Neuron (in vitro differentiated cells): ENCODE measurements at regions not wholly inside any gene's neighbourhood (a gene's known extent, or its start where the extent isn't known, plus 50 kb on each side); places are given as distances from the start of the nearest gene placed in this dataset.

Experiments
- H2AFZ ChIP-seq: one replicate; pipeline ENCODE4 v1.6.1; 2013; ENCODE audit warnings: low read depth, mild to moderate bottlenecking, inconsistent platforms, low read length, moderate library complexity
- H3K27me3 ChIP-seq: one replicate; pipeline ENCODE4 v1.6.1; 2013; ENCODE audit warnings: low read length; ENCODE audit not compliant: insufficient read depth
- H3K36me3 ChIP-seq: one replicate; pipeline ENCODE4 v1.6.1; 2013; ENCODE audit warnings: low read length; ENCODE audit not compliant: insufficient read depth
- H3K4me1 ChIP-seq: one replicate; pipeline ENCODE4 v1.6.1; 2013; ENCODE audit warnings: low read length; ENCODE audit not compliant: insufficient read depth
- H3K4me3 ChIP-seq: 2 replicates; pipeline ENCODE4 v1.5.1; 2013; ENCODE audit warnings: mild to moderate bottlenecking, low read length, moderate library complexity
- H3K9me3 ChIP-seq: one replicate; pipeline ENCODE4 v1.6.1; 2013; ENCODE audit warnings: low read length

- H3K4me1 ChIP-seq = peaks cover 7% of the 10 kb centered on the region
- no peaks in the 10 kb centered on the region for H3K9me3 ChIP-seq
- H3K36me3 ChIP-seq = no peaks in the 10 kb centered on the region
- H2AFZ ChIP-seq = no peak overlapping the region
- no peaks in the 10 kb centered on the region for H3K27me3 ChIP-seq
- H3K4me3 ChIP-seq = no peak overlapping the region
These were observed 147.3 kb downstream of the SST start for GRCh38 chr3:187522890-187523289.

GRCh38 chr3:187522293-187522692 lies 147.9 kb downstream of the SST start:
- Histone ChIP-seq H3K9me3 (no peaks in the 10 kb centered on the region), H3K4me3 (no peak overlapping the region), H3K4me1 (peaks cover 7% of the 10 kb centered on the region), H2AFZ (no peak overlapping the region), H3K36me3 (no peaks in the 10 kb centered on the region), H3K27me3 (no peaks in the 10 kb centered on the region)

GRCh38 chr3:187521546-187521945 lies 148.6 kb downstream of the SST start:
- H2AFZ ChIP-seq = no peak overlapping the region
- no peak overlapping the region for H3K4me3 ChIP-seq
- H3K4me1 ChIP-seq = peaks cover 7% of the 10 kb centered on the region
- no peaks in the 10 kb centered on the region for H3K9me3 ChIP-seq
- H3K27me3 ChIP-seq = no peaks in the 10 kb centered on the region
- H3K36me3 ChIP-seq = no peaks in the 10 kb centered on the region

- no peaks in the 10 kb centered on the region for H3K27me3 ChIP-seq
These were observed 149.9 kb downstream of the SST start for GRCh38 chr3:187520027-187520945.

GRCh38 chr3:187519428-187519890 lies 150.7 kb downstream of the SST start:
- H2AFZ ChIP-seq = no peak overlapping the region
- H3K36me3 ChIP-seq = no peaks in the 10 kb centered on the region
- H3K9me3 ChIP-seq = no peaks in the 10 kb centered on the region
- H3K27me3 ChIP-seq = no peaks in the 10 kb centered on the region
- H3K4me1 ChIP-seq = peaks cover 7% of the 10 kb centered on the region
- H3K4me3 ChIP-seq = no peak overlapping the region

More at GRCh38 chr3:187520027-187520945, 149.9 kb downstream of the SST start:
- no peak overlapping the region for H2AFZ ChIP-seq
- no peak overlapping the region for H3K4me3 ChIP-seq
- no peaks in the 10 kb centered on the region for H3K36me3 ChIP-seq
- H3K9me3 ChIP-seq = no peaks in the 10 kb centered on the region
- peaks cover 7% of the 10 kb centered on the region for H3K4me1 ChIP-seq

DNA sequence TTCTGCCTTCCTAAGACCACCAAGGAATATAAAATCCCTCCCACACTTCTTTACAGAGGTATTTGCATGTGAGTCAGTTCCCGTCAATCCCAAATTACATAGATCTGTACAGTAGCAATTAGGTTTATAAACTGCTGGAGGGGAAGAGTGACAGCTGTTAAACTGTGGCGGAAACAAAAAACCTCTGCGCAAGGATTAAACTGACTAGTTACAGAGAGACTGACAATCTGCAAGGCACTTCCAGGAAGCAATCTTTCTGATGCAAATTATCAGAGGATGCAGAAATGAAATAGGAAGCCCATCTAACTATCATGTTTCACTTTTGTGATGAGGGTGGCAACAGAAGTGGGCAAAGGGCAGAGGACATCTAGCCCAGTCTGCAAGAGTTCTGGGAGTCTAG lies 150.4 kb downstream of the RTP4 start:
- Histone ChIP-seq H3K36me3 (no peaks in the 10 kb centered on the region), H2AFZ (no peak overlapping the region), H3K4me1 (peaks cover 7% of the 10 kb centered on the region), H3K4me3 (no peak overlapping the region), H3K9me3 (no peaks in the 10 kb centered on the region), H3K27me3 (no peaks in the 10 kb centered on the region)

GRCh38 chr3:187518207-187518606 lies 150.0 kb downstream of the RTP4 start:
- Histone ChIP-seq H3K4me3 (no peak overlapping the region), H3K4me1 (peaks cover 7% of the 10 kb centered on the region), H2AFZ (no peak overlapping the region), H3K27me3 (no peaks in the 10 kb centered on the region), H3K9me3 (no peaks in the 10 kb centered on the region), H3K36me3 (no peaks in the 10 kb centered on the region)

GRCh38 chr3:187516446-187517185 lies 148.4 kb downstream of the RTP4 start:
- Histone ChIP-seq H2AFZ (no peak overlapping the region), H3K27me3 (no peaks in the 10 kb centered on the region), H3K4me1 (peaks cover 7% of the 10 kb centered on the region), H3K36me3 (no peaks in the 10 kb centered on the region), H3K9me3 (no peaks in the 10 kb centered on the region), H3K4me3 (no peak overlapping the region)

GRCh38 chr3:187507905-187508304 lies 139.7 kb downstream of the RTP4 start:
- Histone ChIP-seq H3K9me3 (no peaks in the 10 kb centered on the region), H3K27me3 (no peaks in the 10 kb centered on the region), H2AFZ (no peak overlapping the region), H3K4me3 (no peak overlapping the region), H3K4me1 (no peaks in the 10 kb centered on the region), H3K36me3 (no peaks in the 10 kb centered on the region)

- Histone ChIP-seq H3K36me3 (no peaks in the 10 kb centered on the region), H3K9me3 (no peaks in the 10 kb centered on the region), H3K27me3 (no peaks in the 10 kb centered on the region), H3K4me3 (no peak overlapping the region), H3K4me1 (no peaks in the 10 kb centered on the region), H2AFZ (no peak overlapping the region)
These were observed 139.1 kb downstream of the RTP4 start for GRCh38 chr3:187507266-187507665.

DNA sequence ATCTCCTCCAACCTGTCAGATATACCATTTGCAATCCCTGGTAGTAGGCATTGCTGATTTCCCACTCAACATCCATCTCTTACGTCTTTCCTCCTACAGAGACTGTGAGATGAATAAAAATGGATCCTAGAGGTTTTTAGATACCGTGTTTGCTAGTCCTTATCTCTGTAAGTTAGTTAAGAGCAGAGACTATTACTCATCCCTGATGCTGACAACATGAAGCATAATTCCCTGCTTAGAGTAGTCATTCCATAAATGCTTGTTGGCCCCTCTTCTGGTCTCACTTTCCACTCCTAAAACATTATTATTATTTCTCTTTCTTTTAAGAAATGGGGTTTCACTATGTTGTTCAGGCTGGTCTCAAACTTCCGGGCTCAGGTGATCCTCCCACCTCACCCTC lies 136.2 kb downstream of the RTP4 start:
- no peak overlapping the region for H2AFZ ChIP-seq
- H3K27me3 ChIP-seq = no peaks in the 10 kb centered on the region
- H3K4me1 ChIP-seq = no peaks in the 10 kb centered on the region
- H3K9me3 ChIP-seq = no peaks in the 10 kb centered on the region
- H3K36me3 ChIP-seq = no peaks in the 10 kb centered on the region
- no peak overlapping the region for H3K4me3 ChIP-seq

- H3K36me3 ChIP-seq = no peaks in the 10 kb centered on the region
These were observed 130.1 kb downstream of the RTP4 start for GRCh38 chr3:187498211-187498724.

GRCh38 chr3:187497052-187497451 lies 128.9 kb downstream of the RTP4 start:
- Histone ChIP-seq H3K36me3 (no peaks in the 10 kb centered on the region), H3K9me3 (no peaks in the 10 kb centered on the region), H3K4me1 (no peaks in the 10 kb centered on the region), H2AFZ (no peak overlapping the region), H3K4me3 (no peak overlapping the region), H3K27me3 (no peaks in the 10 kb centered on the region)

More at GRCh38 chr3:187498211-187498724, 130.1 kb downstream of the RTP4 start:
- no peaks in the 10 kb centered on the region for H3K27me3 ChIP-seq
- no peaks in the 10 kb centered on the region for H3K4me1 ChIP-seq
- H3K4me3 ChIP-seq = no peak overlapping the region
- no peaks in the 10 kb centered on the region for H3K9me3 ChIP-seq
- H2AFZ ChIP-seq = no peak overlapping the region
